Lower leg skin (tissue), 4 donors: ENCODE measurements at regions not wholly inside any gene's neighbourhood (a gene's known extent, or its start where the extent isn't known, plus 50 kb on each side); places are given as distances from the start of the nearest gene placed in this dataset.

Source experiments
- DNase-seq, 2 donors: peaks; one replicate each; pipeline ENCODE4 v3.0.0-alpha.2; 2019; ENCODE audit warnings: low spot score in 2 of 2
- H3K4me3 ChIP-seq: fragments of 200-600 bp; sonication (generic); 2 replicates; pipeline ENCODE4 v1.5.1; 2017; ENCODE audit warnings: mild to moderate bottlenecking, low read depth; ENCODE audit not compliant: poor library complexity, severe bottlenecking
- POLR2A ChIP-seq, 2 donors: fragments of 450-650 bp; IDR thresholded peaks; one replicate each; pipeline ENCODE4 v1.6.1; 2016 to 2017; ENCODE audit warnings: antibody characterized with exemption in 2 of 2, mild to moderate bottlenecking in 1 of 2, moderate library complexity in 1 of 2
- WGBS, 2 donors: methylation state at CpG; one replicate each; pipeline ENCODE4 v1.1.5; 2018; 5-methylcytosine and 5-hydroxymethylcytosine counted together
- intact Hi-C: fragments of 100-400 bp; cut with DNase I; formaldehyde crosslinking; loops from one replicate; pipeline ENCODE4 v1.15.0; 2023; ENCODE audit warnings: low total_unique reads
- TF ChIP-seq, protein P1 (sequence below), 3 donors: fragments of 450-650 bp; IDR thresholded peaks; one replicate each; pipeline ENCODE4 v1.5.1; 2016; ENCODE audit warnings: antibody characterized with exemption in 3 of 3, mild to moderate bottlenecking in 3 of 3, moderate library complexity in 2 of 3

DNA sequence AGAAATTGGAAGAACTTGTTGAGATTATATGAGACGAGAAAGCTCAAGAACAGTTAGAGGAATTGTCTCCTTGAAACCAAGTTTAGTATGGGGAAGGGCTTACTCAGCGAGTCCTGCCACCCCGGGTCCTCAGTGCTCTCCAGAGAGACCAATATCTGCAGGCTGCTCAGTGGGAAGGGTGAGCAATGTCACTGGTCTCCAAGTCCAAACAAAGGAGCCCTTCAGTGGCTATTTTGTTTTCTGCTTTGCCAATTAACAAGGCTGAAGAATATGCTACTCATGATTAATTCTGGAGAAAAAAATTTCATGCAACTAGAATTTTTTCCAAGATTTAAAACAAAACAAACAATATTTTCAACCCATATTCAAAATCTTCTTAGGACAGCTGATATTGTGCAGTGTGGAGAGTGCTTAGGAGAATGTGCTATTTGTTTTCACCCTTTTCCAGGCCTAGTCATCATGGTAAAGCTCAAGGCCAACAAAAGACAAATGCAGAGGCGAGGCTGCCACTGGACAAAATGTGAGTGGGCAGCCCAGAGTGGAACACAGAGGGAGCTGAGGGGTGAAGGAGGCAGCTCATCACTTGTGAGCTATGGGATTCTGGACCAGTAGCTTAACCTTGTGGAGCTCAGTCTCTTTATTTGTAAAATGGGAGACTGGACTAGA is 83.8 kb upstream of the TMEM17 start:
- H3K4me3 ChIP-seq = no peak overlapping the region
- TF ChIP-seq, protein P1, sequence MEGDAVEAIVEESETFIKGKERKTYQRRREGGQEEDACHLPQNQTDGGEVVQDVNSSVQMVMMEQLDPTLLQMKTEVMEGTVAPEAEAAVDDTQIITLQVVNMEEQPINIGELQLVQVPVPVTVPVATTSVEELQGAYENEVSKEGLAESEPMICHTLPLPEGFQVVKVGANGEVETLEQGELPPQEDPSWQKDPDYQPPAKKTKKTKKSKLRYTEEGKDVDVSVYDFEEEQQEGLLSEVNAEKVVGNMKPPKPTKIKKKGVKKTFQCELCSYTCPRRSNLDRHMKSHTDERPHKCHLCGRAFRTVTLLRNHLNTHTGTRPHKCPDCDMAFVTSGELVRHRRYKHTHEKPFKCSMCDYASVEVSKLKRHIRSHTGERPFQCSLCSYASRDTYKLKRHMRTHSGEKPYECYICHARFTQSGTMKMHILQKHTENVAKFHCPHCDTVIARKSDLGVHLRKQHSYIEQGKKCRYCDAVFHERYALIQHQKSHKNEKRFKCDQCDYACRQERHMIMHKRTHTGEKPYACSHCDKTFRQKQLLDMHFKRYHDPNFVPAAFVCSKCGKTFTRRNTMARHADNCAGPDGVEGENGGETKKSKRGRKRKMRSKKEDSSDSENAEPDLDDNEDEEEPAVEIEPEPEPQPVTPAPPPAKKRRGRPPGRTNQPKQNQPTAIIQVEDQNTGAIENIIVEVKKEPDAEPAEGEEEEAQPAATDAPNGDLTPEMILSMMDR (IDR thresholded peaks at IDR 0.05) = no peak
- no peak for TF ChIP-seq POLR2A (IDR thresholded peaks at IDR 0.05)
- DNase-seq = no peak
- intact Hi-C loops = loop anchor here (5.0 kb wide), 1 partner anchor 1023 kb away; no protein-coding TSS in a partner anchor
- WGBS, 2 donors = 63 to 76% methylated on average over 4 of the region's 4 CpGs

DNA sequence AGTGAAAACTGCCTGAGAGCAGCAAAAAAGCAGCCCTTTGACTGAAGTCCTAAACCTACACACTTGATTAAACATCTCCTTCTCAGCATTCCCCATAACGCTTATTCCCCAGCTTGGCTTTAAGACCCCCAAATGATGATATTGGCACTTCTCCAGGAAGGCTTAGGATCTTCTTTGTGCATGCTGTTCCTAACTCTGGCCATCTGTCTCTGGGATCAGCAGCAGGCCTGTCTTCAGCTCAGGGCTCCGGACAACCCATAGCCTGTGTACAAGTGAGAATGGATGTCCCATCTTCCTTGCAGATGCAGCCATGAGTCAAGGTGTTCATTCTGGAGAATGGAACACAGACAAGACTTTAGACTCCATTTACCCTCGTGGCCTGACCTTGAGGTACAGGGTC is 81.6 kb upstream of the TMEM17 start:
- TF ChIP-seq, protein P1 (IDR thresholded peaks at IDR 0.05) = no peak
- no peak for TF ChIP-seq POLR2A (IDR thresholded peaks at IDR 0.05)
- no peak overlapping the region for H3K4me3 ChIP-seq
- DNase-seq = no peak
- 86 to 93% methylated on average over 3 of the region's 3 CpGs for WGBS, 2 donors
- intact Hi-C loops = no loop called here

DNA sequence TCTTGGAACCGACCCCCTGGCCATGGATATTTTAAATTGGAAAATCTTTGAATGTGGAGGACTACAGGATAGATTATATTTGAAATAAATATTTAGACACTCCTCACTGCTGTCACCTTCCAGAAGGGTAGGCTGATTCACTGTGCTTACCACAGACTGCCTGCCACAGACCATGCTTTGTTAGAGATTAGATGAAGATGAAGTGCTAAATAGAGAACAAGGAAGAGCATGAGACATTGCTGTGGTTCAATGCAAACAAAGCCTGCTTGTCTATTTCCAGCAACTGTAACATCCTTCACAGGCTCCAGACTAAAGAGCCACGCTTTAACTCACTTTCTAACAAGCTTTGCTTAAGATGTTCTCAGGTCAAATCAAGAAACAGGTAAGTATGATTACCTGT is 81.0 kb upstream of the TMEM17 start:
- DNase-seq = no peak
- WGBS, 2 donors = 81 to 89% methylated on average over 2 of the region's 2 CpGs
- no peak overlapping the region for H3K4me3 ChIP-seq
- TF ChIP-seq, protein P1 (IDR thresholded peaks at IDR 0.05) = no peak
- no peak for TF ChIP-seq POLR2A (IDR thresholded peaks at IDR 0.05)
- intact Hi-C loops = no loop called here

DNA sequence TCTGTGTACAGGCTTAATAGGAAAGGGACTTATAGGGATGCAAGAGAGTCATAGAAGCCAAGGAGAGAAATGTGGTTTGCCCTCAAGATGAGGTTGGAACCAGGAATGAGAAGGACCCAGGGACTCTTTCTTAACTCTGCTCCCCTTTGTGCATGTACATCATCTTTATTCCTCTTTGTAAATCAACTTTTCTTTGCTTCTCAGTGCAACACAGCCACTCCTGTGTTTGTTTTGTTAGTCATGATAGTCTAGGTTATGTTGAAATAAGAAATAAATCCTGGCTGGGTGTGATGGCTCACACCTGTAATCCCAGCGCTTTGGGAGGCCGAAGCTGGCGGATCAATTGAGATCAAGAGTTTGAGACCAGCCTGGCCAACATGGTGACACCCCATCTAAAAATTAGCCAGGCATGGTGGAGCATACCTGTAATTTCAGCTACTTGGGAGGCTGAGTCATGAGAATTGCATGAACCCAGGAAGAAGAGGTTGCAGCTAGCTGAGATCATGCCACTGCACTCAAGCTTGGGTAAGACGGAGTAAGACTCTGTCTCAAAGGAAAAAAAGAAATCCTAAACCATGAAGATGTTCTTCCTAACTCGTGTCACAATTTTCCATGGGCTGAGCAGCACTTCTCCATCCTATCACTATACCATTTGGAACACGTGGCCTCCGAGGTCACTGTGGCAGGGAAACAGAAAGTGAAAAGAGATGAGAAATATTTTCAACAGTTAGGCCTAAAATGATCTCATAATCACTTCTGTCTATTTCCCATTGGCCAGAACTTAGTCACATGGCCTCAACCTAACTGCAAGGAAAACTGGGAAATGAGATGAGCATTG is 73.0 kb upstream of the TMEM17 start:
- intact Hi-C loops = no loop called here
- no peak for TF ChIP-seq POLR2A (IDR thresholded peaks at IDR 0.05)
- TF ChIP-seq, protein P1 (IDR thresholded peaks at IDR 0.05) = no peak
- H3K4me3 ChIP-seq = no peak overlapping the region
- 73 to 74% methylated on average over 7 of the region's 7 CpGs for WGBS, 2 donors
- DNase-seq = no peak

DNA sequence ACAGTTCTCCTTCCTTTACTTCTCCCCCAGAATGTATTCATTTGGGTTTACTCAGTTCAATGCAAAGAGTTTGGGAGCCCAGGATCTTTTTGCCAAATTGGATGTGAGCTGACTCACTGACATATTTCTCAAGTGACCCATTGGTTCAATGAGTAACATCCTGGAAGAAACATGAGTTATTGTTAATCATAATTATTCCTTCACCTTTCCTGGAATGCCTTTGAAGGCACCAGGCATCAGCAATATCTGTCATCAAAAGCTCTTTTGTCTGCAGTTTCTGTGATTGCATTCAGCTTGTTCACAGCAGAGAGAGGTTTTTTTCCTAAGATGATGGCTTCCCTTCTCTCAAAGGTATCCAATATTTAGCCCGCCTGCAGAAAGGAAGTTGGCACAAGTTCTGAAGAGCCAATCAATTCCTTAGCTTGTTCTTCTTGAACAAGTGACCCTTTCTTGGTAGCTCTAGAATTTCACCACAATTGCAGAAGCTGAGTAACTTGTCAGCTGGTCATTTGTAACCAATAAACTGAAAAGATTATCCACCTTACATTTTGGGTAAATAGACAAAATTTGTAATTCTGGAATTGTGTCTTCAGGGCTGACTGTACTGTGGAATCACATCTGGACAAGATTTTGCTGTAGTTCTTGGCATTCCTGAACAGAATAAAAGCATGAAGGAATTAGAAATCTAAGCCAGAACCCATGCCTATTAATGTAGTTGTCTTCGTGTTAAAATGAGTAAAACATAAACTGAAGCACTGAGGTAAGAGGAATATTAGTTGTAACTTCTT is 72.2 kb upstream of the TMEM17 start:
- DNase-seq = no peak
- intact Hi-C loops = no loop called here
- TF ChIP-seq POLR2A (IDR thresholded peaks at IDR 0.05) = no peak
- TF ChIP-seq, protein P1 (IDR thresholded peaks at IDR 0.05) = no peak
- H3K4me3 ChIP-seq = no peak overlapping the region
- 34 to 39% methylated on average over 2 of the region's 2 CpGs for WGBS, 2 donors
